Osteoblast (primary cell): ENCODE measurements at regions not wholly inside any gene's neighbourhood (a gene's known extent, or its start where the extent isn't known, plus 50 kb on each side); places are given as distances from the start of the nearest gene placed in this dataset.

Experiments used
- DNase-seq: peaks from one replicate; pipeline ENCODE4 v3.0.0; 2011; ENCODE audit warnings: low spot score, mixed read lengths; ENCODE audit not compliant: insufficient read length; ENCODE audit errors: missing footprints
- H2AFZ ChIP-seq: 2 replicates; pipeline ENCODE4 v1.6.0; 2011; ENCODE audit warnings: mild to moderate bottlenecking, low read length
- H3K27ac ChIP-seq: 2 replicates; pipeline ENCODE4 v1.5.1; 2011; ENCODE audit warnings: mild to moderate bottlenecking, low read depth, low read length, moderate library complexity
- H3K27me3 ChIP-seq: 2 replicates; pipeline ENCODE4 v1.6.0; 2012; ENCODE audit warnings: mild to moderate bottlenecking, control low read depth, inconsistent platforms, low read length, moderate library complexity; ENCODE audit not compliant: insufficient read depth
- H3K36me3 ChIP-seq: 2 replicates; pipeline ENCODE4 v1.5.1; 2011; ENCODE audit warnings: mild to moderate bottlenecking, low read length, control low read depth, moderate library complexity; ENCODE audit not compliant: insufficient read depth
- H3K4me1 ChIP-seq: 2 replicates; pipeline ENCODE4 v1.5.1; 2011; ENCODE audit warnings: mild to moderate bottlenecking, low read length, control low read depth, moderate library complexity; ENCODE audit not compliant: insufficient read depth
- H3K4me2 ChIP-seq: 2 replicates; pipeline ENCODE4 v1.6.0; 2011; ENCODE audit warnings: mild to moderate bottlenecking, low read length; ENCODE audit not compliant: insufficient read depth
- H3K4me3 ChIP-seq: fragments of 200-600 bp; sonication (generic); 3 replicates; pipeline ENCODE4 v1.5.1; 2012; ENCODE audit warnings: mild to moderate bottlenecking, low read length, inconsistent platforms; ENCODE audit not compliant: insufficient read depth
- H3K79me2 ChIP-seq: 2 replicates; pipeline ENCODE4 v1.6.0; 2012; ENCODE audit warnings: mild to moderate bottlenecking, low read length, control low read depth, inconsistent platforms; ENCODE audit not compliant: insufficient read depth
- H3K9me3 ChIP-seq: 2 replicates; pipeline ENCODE4 v1.5.1; 2011; ENCODE audit warnings: low read depth, low read length, control low read depth
- H4K20me1 ChIP-seq: 2 replicates; pipeline ENCODE4 v1.6.0; 2012; ENCODE audit warnings: mild to moderate bottlenecking, low read length, control low read depth; ENCODE audit not compliant: insufficient read depth
- TF ChIP-seq, protein P1 (sequence below): IDR thresholded peaks from 2 replicates; pipeline ENCODE4 v1.5.1; 2011; ENCODE audit warnings: mild to moderate bottlenecking, low read depth, low read length, moderate library complexity; ENCODE audit errors: extremely low read depth

DNA sequence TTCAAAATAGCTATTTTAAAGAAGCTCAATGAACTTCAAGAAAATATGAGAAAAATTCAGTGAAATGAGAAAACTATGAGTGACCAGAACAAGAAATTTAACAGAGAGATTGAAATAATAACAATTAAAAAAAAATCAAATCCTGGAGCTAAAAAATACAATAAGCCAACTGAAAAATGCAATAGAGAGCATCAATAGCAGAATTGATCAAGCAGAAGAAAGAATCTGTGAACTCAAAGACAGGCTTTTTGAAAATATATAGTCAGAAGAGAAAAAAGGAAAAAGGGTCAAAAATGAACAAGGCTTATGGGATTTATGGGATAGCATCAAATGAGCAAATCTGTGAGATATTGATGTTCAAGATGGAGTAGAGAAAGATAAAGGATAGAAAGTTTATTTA, 133.0 kb downstream of the OTUD1 start:
- no peak overlapping the region for H3K4me2 ChIP-seq
- H3K4me3 ChIP-seq = no peak overlapping the region
- no peaks in the 10 kb centered on the region for H4K20me1 ChIP-seq
- peaks cover 2% of the 10 kb centered on the region for H3K9me3 ChIP-seq
- no peaks in the 10 kb centered on the region for H3K4me1 ChIP-seq
- no peak for DNase-seq
- no peak overlapping the region for H3K27ac ChIP-seq
- TF ChIP-seq, protein P1, sequence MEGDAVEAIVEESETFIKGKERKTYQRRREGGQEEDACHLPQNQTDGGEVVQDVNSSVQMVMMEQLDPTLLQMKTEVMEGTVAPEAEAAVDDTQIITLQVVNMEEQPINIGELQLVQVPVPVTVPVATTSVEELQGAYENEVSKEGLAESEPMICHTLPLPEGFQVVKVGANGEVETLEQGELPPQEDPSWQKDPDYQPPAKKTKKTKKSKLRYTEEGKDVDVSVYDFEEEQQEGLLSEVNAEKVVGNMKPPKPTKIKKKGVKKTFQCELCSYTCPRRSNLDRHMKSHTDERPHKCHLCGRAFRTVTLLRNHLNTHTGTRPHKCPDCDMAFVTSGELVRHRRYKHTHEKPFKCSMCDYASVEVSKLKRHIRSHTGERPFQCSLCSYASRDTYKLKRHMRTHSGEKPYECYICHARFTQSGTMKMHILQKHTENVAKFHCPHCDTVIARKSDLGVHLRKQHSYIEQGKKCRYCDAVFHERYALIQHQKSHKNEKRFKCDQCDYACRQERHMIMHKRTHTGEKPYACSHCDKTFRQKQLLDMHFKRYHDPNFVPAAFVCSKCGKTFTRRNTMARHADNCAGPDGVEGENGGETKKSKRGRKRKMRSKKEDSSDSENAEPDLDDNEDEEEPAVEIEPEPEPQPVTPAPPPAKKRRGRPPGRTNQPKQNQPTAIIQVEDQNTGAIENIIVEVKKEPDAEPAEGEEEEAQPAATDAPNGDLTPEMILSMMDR = no peak
- H2AFZ ChIP-seq = no peak overlapping the region
- H3K79me2 ChIP-seq = no peaks in the 10 kb centered on the region
- H3K27me3 ChIP-seq = no peaks in the 10 kb centered on the region
- H3K36me3 ChIP-seq = no peaks in the 10 kb centered on the region

- Histone ChIP-seq H4K20me1 (no peaks in the 10 kb centered on the region), H3K79me2 (no peaks in the 10 kb centered on the region), H3K4me2 (no peak overlapping the region), H3K4me3 (no peak overlapping the region), H3K4me1 (no peaks in the 10 kb centered on the region), H3K36me3 (no peaks in the 10 kb centered on the region), H3K27me3 (no peaks in the 10 kb centered on the region), H3K9me3 (no peaks in the 10 kb centered on the region), H2AFZ (no peak overlapping the region), H3K27ac (no peak overlapping the region)
- no peak for DNase-seq
- TF ChIP-seq, protein P1 = no peak
Measured at GRCh38 chr10:23581906-23582450, 143.1 kb downstream of the OTUD1 start.

DNA sequence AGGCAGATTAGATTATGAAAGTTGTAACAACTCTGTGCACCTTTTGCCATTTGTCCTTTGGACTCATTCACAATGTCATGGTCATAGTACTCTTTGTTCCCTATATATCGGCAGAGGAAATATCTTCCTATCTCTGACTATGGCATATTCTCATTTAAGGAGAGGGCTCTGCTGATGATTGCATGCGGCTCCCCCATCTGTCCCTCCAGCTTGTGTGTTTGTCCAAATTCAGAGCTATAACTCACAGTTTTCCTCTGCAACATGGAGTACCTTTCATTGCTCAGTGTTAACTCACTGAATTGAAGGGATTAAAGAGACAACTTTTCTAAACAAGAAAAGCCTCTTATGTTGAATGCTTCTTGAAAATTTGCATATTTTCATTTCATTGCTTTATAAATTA, 145.5 kb downstream of the OTUD1 start:
- DNase-seq = no peak
- Histone ChIP-seq H3K4me1 (no peaks in the 10 kb centered on the region), H2AFZ (no peak overlapping the region), H3K27me3 (no peaks in the 10 kb centered on the region), H3K36me3 (no peaks in the 10 kb centered on the region), H3K4me3 (no peak overlapping the region), H3K79me2 (no peaks in the 10 kb centered on the region), H3K27ac (no peak overlapping the region), H4K20me1 (no peaks in the 10 kb centered on the region), H3K9me3 (no peaks in the 10 kb centered on the region), H3K4me2 (no peak overlapping the region)
- TF ChIP-seq, protein P1 = no peak

- no peak overlapping the region for H3K27ac ChIP-seq
- no peaks in the 10 kb centered on the region for H3K4me1 ChIP-seq
- no peaks in the 10 kb centered on the region for H4K20me1 ChIP-seq
- no peak overlapping the region for H3K4me2 ChIP-seq
- no peaks in the 10 kb centered on the region for H3K27me3 ChIP-seq
- DNase-seq = no peak
- H2AFZ ChIP-seq = no peak overlapping the region
- no peaks in the 10 kb centered on the region for H3K9me3 ChIP-seq
- no peaks in the 10 kb centered on the region for H3K36me3 ChIP-seq
- H3K4me3 ChIP-seq = no peak overlapping the region
- TF ChIP-seq, protein P1 = no peak
- H3K79me2 ChIP-seq = no peaks in the 10 kb centered on the region
Measured at GRCh38 chr10:23585186-23585585, 146.3 kb downstream of the OTUD1 start.
